Islet precursor cell (in vitro differentiated cells): ENCODE measurements at regions not wholly inside any gene's neighbourhood (a gene's known extent, or its start where the extent isn't known, plus 50 kb on each side); places are given as distances from the start of the nearest gene placed in this dataset.

Experiments
- DNase-seq: peaks from one replicate; pipeline ENCODE4 v3.0.0-alpha.2; 2018

DNA sequence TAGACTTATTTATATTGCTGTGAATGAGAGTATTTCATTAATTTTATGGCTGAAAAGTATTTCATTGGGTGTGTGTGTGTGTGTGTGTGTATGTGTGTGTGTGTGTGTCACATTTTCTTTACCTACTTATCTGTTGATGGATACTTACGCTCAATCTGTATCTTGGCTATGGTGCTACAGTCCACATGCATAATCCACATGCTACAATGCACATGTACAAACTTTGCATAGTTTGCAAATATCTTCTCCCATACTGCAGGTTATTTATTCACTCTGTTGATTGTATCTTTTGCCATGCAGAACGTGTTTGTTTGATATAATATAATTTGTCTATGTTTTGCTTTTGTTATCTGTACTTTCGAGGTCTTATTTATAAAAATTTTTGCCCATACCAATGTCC lies 167.8 kb downstream of the RAB28 start:
- DNase-seq = no peak

DNA sequence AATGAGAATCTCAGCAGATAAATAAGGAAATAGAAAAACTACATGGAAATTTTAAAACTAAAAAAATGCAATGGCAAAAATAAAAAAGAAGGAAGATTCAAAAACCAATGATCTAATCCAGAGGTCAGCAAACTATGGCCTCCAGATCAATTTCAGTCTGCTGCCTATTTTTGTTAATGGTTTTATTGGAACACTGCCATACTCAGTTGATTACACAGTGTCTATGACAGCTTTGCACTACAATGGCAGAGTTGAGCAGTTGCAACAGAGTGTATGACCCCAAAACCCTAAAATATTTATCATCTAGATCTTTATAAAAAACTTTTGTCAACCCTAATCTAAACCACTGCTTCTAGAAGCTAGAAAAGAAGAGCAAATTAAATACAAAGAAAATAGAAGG lies 170.3 kb downstream of the RAB28 start:
- DNase-seq = no peak

DNA sequence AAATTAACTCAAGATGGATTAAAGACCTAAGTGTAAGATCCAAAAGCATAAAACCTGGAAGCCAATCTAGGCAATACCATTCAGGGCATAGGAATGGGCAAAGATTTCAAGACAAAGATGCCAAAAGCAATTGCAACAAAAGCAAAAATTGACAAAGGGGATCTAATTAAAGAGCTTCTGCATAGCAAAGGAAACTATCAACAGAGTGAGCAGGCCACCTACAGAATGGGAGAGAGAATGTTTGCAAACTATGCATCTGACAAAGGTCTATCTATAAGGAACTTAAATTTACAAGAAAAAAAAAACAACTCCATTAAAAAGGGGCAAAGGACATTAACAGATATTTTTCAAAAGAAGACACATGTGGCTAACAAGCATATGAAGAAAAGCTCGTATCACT lies 171.9 kb downstream of the RAB28 start:
- no peak for DNase-seq

DNA sequence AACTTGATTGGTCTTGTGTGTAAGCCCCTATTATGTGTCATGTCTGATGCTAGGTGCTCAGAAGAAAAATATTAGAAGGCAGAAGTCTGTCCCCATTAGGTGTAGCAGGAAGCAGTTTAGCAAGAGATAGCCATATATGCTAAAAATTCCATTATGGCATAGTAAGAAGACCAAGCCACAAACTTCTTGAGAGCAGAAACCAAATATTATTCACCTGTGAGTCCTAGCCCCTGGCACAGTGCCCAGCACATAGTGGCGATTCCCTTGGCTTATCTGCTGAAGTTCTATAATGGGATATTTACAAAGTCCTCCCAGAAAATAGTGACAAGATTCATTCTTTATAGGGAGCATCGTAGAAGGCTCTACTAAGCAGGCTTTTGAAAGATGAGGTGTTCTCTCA lies 174.4 kb downstream of the RAB28 start:
- DNase-seq = no peak

DNA sequence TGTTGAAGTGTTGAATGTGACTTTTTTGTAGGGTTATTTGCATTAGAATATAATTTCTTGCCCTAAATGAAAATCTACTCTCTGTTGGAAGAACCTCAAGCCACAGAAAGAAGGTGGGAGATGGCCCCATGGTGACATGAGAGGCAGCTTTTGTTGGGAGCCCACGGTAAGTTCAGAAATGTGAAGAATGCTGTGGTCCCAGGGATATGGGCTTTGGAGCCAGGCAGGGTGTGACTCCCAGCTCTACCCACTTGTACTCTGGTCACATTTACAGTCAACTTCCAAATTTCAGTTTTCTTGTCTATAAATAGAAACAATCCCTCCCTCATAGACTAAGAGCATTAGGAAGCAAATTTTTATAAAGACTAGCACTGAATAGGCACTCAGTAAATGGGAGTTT lies 177.8 kb downstream of the RAB28 start:
- DNase-seq = no peak

DNA sequence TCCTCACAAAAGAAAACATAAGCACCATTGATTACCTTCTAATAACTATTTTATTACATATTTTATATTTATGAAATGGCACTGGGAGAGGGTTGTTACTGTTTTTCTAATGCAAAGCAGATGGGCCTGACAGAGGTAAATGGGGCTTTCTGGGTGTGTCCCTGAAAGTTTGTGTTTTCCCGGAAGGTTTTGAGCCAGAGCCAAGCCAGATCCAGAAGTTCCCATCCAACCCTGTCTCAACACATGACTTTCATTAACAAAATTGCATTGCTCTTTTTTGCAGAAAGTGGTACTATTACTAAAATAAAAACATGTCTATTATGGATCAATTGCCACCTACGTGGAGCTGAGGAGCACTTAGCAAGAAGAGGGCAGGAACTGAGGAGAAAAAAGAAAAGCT lies 181.3 kb downstream of the RAB28 start:
- no peak for DNase-seq

DNA sequence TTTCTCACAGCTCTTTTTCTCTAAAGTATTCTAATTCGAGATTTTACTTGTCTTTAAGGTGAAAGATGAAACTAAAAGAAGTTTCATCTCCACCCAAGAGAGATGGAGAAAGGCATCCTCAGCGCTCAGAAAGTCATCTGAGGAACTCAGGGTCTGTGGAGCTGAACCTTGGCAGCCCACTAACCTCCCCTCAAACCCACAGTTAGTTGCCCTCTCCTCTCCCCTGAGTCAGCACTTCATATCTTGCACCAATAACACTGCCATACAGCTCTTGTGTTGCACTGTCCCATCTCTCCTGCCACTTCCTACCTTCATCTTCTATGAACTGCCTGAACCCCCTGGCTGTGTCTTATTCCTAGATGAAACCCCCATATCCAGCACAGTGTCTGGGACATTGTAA lies 184.8 kb downstream of the RAB28 start:
- no peak for DNase-seq

DNA sequence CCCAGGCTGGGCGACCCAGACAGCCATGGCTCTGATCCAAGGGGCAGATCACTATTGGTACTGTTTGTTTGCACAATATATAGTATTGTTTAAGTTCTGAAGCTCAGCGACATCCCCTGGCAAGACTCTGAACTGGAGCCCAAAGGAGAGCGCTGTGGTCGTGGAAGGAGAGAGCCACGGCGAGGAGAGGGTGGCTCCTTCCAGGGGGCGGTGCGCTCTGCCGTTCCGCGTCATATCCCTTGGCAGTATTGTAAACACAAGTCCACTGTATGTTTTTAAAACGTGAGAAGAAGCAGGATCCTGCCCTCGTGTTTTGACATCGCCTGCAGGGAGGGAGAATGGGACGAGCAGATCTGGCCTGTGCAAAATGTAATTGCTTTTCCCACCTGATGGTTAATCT lies 185.5 kb downstream of the RAB28 start:
- no peak for DNase-seq

DNA sequence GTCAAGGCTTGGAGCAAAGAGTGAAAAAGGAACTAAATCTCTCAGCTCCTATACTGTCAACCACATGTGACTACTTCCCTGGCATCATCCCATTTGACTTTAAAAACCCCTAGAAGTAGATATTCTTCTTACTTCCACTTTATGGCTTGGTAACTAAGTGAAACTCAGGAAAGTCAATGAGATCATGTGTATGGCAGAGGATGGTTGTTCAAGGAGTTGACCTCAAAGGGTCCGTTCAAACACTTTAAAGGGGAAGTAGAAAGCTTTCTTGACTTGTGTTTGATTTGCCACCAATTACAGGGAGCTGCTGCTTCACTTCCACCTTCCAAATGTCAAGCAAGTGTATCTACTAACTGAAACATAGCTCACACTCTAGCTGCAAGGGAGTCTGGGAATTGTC lies 187.2 kb downstream of the RAB28 start:
- no peak for DNase-seq

DNA sequence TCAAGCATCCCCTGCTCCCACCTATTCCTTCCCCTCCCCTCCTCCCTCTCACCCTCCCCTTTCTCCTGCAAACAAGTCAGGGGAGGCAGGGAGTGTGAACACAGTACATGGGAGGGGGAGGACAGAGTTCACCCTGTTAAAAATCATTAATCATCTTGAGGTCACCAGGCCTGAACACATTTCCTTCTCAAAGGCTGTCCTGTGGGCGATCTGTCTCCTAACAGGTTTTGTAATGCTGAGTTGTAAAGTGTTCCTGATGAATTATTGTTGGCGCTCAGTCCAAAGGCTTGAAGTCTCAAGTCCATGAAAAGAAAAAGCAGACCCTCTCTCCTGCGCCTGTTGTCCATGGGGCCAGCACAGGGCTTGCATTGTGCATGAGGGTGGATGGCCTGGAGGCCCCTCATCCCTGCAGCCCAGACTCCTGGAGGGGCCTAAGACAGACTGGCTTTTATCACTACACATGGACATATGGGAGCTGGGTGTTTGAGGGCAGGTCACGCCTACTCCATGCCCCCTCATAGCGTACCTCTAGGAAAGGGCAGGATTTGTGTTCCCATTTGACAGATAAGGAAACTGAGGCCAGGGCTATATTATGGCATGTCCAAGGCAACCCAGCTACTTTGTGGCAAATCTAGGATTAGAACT lies 189.1 kb downstream of the RAB28 start:
- DNase-seq = no peak

DNA sequence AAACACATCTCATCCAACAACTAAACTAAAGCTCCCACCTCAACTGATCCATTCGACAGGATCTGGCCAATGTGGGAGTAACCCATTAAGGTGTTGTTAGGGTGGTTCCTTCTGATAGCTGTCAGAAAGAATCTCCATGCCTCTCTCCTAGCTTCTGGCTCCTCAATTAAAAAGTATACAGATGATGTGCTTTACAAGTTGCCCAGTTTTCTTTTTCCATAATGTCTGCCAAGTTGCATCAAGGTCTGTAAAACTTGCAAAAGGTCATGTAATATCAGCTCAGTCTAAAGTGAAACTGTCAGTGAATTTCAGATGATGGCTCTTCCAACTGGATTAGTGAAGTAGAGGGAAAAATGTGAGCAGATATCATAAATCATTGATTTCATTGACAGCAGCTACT lies 191.8 kb downstream of the RAB28 start:
- no peak for DNase-seq

DNA sequence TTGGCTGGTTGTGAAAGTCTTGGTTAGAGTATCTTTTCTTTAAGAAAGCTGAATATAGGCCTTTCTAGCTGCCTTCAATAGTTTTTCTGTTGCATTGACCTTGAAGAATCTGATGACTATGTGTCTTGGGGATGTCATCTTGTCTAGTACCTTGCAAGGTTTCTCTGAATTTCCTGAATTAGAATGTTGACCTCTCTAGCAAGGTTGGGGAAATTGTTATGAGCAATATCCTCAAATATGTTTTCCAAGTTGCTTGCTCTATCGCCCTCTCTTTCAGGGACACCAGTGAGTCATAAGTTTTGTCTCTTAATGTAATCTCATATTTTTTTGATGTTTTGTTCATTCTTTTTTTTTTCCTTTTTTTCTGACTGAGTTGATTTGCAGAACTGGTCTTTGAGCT lies 194.7 kb downstream of the RAB28 start:
- DNase-seq = no peak

DNA sequence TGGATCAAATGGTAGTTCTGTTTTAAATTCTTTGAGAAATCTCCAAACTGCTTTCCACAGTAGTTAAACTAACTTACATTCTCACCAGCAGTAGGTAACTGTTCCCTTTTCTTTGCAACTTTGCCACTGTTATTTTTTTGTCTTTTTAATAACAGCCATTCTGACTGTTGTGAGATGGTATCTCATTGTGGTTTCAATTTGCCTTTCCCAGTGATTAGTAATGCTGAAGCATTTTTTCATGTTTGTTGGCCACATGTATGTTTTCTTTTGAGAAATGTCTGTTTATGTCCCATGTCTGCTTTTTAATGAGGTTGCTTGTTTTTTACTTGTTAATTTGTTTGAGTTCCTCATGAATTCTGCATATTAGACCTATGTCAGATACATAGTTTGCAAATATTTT lies 198.8 kb downstream of the RAB28 start:
- no peak for DNase-seq

DNA sequence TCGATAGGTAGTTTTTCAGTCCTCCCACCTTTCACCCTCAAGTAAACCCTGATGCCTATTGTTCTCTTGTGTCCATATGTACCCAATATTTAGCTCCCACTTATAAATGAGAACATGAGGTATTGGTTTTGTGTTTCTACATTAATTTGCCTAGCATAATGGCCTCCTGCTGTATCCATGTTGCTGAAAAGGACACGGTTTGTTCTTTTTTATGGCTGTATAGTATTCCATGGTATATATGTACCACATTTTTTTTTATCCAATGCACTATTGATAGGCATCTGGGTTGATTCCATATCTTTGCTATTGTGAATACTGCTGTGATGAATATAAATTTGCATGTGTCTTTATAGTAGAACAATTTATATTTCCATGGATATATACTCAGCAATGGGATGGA lies 199.2 kb downstream of the RAB28 start:
- DNase-seq = no peak

DNA sequence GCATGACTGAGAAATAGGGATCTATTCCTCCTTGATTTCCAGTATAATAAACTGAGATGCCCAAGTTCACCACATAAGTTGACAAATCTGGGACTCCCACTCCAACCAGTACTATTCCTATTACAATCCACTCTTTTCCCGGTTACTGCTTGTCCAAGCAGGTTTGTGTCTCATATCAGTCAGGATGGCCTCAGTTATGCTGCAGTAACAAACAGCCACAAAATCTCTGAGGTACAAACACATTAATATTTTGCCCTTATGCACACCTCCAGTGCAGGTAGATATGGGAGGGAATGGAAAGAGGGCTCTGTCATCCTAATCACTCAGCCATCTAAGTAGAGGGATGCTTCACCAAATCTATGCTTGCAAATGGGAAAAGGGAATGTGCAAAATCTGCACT lies 207.8 kb downstream of the RAB28 start:
- no peak for DNase-seq

DNA sequence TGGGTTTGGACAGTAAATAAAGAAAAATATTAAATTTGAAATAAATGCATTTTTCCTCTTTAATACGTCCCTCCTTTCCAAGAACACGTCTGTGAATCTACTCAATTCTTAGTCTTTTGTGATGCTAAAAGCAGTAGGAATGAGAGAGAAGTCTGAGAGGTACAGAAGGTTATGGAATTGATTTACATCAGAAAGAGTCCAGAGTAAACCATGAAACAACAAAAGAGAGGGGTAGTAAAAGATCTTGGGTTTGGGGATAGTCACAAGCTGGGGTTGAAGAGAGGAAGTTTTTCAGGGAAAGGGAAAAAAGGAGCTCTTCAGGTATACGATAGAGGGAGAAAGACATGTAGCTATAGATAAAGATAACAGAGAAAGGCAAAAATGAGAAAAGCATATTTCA lies 215.4 kb downstream of the RAB28 start:
- DNase-seq = no peak

DNA sequence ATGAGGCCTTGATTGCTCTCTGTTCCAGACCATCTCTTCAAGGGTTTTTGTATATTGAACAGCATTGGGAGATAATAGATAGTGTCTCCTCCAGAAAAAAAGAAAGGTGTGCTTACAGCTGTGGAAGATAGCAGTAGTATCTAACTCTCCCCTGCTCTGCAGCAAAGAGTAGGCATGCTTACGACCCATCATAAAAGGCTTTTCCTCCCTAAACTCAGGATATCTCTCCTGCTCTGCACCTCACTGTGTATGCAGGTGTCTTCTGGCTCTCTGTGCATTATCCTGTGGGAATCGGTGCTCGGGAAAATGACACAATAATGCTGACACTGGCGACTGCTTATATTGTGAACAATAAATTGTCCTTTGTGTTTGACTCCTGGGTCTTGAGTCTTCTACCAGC lies 216.0 kb downstream of the RAB28 start:
- no peak for DNase-seq

DNA sequence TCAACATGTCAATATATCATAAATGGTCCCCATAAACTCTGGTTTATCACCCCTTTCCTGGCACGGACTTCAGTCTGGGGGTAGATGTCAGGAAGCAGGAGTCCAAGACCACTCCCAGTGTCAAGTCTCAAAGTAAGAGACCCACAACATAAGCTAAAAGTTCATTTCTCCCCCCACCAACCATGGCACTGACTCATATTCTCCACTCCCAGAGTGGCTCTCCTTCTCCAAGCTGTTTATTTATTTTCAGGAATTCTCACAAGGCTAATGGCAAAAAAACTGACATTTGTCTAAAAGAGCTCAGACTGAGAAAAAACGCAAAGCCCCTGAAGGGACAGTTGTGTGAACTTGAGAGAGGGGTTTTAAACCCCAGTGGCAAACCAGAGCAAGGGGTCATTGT lies 217.0 kb downstream of the RAB28 start:
- DNase-seq = no peak

DNA sequence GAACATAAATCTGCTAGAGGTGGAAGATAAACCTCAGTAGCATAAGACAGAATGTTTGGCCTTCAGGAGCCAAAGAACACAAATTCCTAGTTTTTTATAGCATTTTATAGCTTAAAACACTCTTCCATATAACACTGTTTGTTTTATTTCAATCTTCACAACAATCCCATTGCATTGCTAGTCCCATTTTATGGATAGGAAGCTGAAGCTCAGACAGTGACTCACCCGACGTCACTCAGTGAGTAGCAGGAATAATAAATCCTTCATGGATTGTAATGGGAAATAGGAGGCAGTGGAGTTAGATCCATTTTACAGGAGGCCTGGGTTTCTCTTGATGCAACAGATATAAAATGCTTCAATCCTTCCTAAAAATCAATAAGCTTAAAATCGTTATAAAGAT lies 217.5 kb downstream of the RAB28 start:
- no peak for DNase-seq

DNA sequence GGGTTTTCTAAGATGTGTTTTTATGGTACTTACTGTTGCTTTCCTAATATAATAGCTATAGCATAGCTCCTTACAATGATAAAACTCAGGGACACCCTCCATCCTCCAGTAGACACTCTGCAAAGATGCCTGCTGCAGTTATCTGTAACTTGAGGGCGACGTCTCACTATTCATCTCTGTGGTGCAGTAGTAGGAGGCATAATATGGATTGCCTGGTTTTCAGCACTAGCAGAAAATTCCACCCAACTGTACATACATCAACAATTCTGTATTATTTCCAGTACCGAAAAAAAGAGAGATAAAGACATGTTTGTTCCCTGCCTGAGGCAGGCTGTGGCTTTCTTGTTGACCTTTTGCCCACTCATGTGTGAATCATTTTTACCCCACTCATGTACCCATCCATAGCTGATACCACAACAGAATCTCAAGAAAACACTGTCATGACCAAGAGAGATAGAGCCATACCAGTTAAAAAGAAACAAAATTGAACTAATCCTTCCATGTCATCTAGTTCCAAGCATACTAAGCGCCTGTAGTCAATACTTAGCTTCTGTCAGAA lies 220.1 kb downstream of the RAB28 start:
- DNase-seq = no peak

DNA sequence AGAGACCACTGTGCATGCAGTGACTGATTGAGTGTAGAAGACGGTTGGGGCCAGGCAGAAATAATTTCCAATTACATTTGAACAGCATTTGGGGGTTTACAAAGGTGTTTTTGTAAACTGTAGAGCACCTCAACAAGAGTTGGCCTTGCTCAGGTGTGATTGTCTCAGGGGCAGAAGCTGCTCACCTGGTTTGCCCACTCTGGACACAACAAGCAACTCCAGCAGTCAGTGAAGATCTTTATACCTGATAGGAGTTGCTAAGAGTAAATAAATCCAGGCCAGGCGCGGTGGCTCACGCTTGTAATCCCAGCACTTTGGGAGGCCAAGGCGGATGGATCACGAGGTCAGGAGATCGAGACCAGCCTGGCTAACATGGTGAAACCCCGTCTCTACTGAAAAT lies 221.3 kb downstream of the RAB28 start:
- no peak for DNase-seq

DNA sequence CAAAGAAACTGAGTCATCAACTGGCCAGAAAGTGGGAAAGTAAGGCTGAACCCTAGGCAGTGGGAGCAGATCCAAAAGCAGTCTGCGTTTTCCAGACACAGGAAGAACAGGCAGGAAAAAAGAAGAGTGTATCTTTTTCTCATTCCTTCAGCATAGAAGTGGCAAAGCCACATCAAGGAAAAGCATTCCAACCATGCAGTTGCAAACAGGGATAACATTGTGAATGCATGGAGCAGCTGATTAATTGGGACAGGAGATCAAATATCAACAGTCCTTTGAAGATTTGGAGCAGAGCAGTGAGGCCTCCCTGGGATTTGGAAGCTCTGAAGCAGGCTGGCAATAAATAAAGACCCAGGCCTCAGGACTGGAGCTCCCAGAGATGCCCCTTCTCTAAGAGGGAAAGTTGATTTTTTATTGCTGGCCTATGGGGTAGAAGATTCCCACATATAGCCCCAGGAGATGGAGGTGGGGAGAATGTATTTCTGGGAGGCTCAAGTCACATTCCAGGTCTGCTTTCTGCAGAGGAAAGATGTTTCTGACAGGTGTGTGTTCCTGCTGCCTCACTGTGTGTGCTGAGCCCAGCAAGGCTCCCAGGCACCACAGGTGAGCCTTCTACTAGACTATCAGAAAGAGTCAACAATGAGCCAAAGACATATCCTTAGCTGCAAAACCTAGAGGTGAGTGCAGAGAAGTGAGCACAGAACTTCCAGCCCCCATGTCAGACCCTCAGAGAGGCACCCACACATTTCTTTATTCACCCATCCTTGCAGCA lies 222.5 kb downstream of the RAB28 start:
- DNase-seq = peak; percentile 73

DNA sequence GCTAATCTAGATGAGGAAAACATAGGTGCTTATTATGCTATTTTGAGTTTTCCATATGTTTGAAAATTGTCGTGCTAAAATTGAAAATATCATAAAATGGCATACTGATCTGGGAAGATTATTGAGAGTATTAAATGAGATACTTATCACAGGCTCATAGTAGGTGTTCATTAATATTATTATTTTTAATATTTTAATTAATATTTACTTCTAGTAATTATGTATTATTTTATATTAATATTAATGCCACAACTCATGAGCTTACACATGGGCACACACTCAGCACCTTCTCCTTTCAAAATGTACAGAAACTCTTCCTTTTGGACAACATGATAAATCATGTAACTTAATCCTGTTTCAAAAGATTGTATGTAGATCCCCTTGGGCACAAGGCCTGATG lies 223.6 kb downstream of the RAB28 start:
- DNase-seq = no peak

DNA sequence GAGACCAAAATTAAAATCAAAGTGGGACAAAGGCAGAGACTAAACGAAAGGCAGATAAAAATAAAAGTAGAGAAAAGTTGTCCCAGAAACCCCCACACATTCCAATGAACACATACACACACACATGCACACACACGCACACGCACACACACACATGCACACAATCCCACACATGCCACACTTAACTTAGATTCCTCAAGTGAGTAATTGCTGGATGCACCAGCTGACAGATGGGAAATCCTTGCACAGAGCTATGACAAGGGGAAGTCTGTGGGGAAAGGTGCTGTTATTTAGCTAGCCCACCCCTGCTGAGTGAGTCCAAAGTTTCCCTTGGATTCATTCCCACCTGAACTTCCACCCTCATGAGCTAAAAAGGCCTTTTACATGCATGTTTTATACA lies 233.9 kb downstream of the RAB28 start:
- no peak for DNase-seq
